Islet precursor cell (in vitro differentiated cells): ENCODE measurements at regions not wholly inside any gene's neighbourhood (a gene's known extent, or its start where the extent isn't known, plus 50 kb on each side); places are given as distances from the start of the nearest gene placed in this dataset.
A peak's percentile ranks its signal among the peaks of the same experiment; 100 is the strongest.

Experiments used
- DNase-seq: peaks from one replicate; pipeline ENCODE4 v3.0.0-alpha.2; 2018

DNA sequence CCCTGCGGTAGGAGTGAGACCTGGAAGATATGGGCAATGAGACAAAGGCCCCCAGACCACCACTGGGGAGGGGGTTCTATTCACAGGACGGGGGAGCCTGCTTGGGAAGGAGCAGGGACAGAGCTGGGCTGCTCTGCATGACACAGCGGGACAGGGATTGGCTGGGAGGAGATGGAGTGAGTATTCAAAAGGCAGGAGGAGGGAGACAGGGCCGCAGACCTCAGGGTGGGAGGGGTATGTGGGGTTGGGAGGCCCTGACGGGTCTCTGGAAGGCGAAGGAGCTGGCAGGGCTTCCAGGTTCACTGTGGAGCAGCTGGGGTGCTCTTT is 60.8 kb upstream of the RPS6KA2 start:
- DNase-seq, result peak; percentile 71

DNA sequence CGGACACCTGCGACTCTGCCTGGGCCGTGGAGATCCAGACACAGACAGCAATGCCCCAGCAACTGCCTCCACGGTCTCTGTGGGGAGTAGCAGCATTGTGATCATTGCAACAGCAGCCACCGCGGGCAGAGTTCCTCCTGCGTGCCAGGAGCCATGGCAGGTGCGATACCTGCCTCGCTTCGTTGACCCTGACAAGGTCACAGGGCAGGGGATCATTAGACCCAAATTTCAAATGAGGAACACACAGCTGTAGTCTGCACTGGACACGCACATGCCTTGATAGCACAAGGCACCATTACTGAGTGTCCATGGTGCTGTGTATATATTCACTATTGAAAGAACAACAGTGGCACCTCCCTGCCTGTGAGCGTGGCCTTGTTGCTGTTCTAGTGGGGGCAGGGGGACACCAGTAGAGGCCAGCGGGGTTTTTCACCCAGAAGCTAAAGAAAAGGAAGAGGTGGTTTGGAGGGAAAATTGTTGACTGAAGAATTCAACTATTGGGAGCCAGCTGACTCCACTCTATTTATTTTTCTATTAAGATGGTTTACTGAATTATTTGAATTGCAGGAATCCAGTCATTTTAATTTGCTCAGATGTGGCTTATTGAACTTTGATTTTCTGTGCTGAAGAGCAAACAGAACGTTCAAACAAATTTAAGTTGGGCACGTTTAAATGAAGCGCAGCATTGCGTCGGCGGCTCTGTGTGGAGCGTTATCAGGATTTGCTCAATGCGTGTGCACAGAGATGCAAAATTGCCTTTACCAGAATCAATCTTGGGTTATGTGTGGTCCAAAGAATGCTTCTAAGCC is 60.2 kb upstream of the RPS6KA2 start:
- DNase-seq, result no peak

DNA sequence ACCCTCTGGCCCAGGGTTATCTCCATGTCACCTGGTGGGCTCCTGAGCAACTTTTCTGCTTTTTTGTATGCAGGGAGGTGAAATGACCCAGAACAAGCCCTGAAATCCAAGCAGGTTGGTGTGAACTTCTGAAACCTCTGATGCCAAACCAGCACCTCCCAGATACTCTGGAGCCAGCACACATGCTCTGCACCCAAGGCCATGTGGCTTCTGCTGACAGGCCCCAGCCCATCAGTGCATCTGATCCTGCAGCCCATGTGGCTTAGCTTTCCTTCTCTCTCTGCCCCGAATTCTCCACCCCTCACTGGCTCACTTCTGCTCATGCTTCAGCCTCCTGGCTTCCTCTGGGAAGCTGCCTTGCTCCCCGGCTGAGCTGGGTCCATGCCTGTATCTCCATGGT is 59.3 kb upstream of the RPS6KA2 start:
- no peak for DNase-seq

DNA sequence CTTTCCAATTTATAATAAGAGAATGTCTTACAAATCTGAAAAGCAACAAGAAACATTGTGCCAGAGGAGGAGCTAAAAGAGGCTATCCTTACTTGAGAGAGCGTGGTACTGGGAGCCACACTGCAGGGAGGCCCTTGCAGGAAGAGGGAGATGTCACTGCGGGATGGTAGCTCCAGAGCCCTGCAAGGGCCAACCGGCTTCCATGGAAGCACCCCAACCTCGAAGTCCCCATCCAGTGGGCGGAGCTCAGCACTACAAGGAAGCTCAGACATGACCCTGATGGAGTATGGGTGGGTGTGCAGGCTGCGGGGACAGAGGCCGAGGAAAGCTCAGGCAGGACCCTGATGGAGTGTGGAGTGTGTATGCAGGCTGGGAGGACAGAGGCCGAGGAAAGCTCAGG is 57.8 kb upstream of the RPS6KA2 start:
- no peak for DNase-seq

DNA sequence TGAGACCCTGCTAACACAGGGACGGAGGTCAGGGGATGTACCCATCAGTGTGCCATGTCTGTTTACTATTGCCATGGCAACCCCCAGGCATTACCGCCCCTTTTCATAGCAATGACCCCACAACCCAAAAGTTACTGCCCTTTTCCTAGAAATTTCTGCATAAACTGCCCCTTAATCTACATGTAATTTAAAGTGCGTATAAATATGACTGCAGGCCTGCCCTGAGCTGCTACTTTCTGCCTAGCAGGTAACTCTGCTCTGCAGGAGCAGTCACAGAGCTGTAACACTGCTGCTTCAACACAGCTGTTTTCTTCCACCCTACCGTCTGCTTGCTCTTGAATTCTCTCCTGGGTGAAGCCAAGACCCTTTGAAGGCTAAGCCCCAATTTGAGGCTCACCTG is 57.1 kb upstream of the RPS6KA2 start:
- no peak for DNase-seq

DNA sequence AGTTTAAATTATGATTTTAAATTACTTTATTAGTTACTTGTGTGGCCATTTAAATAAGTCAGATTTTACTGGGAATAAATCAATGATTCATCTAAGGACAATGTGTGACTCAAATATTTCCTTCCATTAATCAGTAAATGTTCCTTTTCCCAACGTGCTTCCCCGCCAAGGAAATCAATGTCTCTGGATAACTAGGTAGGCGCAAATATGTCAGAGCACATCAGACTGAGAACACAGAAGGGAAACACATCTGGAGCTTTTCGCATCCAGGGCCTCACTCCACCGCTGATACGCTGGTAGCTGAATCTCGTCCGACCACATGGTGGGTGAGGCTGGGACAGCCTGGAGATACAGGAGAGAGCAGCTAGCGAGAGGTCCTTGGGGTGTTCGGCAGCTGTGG is 56.4 kb upstream of the RPS6KA2 start:
- DNase-seq, result no peak

DNA sequence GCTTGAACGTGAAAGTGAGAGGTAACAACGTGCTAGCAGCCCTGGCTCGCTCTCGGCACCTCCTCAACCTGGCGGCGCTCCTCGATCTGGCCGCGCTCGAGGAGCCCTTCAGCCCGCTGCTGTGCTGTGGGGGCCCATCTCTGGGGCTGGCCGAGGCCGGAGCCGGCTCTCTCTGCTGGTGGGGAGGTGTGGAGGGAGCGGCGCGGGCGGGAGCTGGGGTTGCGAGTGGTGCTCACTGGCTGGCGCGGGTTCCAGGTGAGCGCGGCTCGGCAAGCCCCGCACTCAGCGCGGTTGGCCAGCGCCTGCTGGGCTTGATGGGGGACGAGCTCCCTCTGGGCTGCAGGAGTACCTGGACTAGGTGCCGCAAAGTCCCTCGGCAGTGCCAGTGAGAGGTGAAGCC is 52.5 kb upstream of the RPS6KA2 start:
- peak; percentile 39 for DNase-seq

DNA sequence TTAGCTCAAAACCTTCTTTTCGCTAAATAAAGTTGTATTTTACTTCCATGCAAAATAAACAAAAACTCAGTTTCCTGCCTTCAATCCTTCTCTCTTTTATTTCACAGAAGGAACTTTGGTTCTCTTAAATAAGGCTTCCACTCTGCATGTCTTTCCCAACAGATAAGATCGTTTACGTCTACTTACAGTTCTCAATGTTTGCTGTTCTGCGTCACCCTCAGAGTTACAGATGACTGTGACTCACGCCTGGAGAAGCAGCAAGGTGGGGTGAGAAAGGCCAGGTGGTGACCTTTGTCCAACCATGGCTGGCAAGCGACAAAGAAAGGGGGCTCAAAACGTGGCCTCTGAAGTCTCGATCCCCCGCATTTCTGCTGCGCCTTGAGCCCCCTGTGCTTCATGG is 51.4 kb upstream of the RPS6KA2 start:
- DNase-seq, result peak; percentile 80

DNA sequence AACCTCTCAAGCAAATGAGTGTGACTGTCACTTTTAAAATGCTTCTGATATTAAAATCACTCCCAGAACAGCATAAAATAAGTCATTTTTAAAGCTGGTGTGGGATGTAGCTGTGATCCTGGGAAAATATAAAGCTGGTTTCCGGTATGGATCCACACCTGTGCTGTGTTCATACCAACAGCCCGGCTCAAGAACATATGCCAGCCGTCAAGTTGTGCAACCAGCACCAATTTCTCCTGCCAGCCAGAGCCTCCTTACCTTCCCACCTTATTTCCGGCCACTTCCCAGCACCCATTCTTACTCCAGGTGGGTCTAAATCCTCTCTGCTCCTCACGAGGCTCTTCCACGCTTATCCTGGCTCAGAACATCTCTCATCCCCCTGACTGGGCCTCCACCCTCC is 50.9 kb upstream of the RPS6KA2 start:
- peak; percentile 51 for DNase-seq
